ENCODE measurements at regions not wholly inside any gene's neighbourhood (a gene's known extent, or its start where the extent isn't known, plus 50 kb on each side); places are given as distances from the start of the nearest gene placed in this dataset.

GRCh38 chr12:127760996-127761395, 506.0 kb upstream of the TMEM132C start:
- H4K8ac ChIP-seq (replicated peaks; ENCODE audit: insufficient read length, low read depth, low read length) = no peak overlapping the region
- H2BK120ac ChIP-seq (ENCODE audit: low read depth, low read length, poor library complexity, severe bottlenecking) = no peak overlapping the region
- no peak for DNase-seq
- no peak overlapping the region for H2AK5ac ChIP-seq (ENCODE audit: insufficient read length, low read length)
- no peaks in the 10 kb centered on the region for H3K4me1 ChIP-seq (ENCODE audit: insufficient read depth, low read length)
- no peak for TF ChIP-seq CTCF (conservative IDR thresholded peaks at IDR 0.05)
- no peak overlapping the region for H2BK15ac ChIP-seq (ENCODE audit: low read depth, low read length)
- H3K4me2 ChIP-seq (ENCODE audit: insufficient read depth, insufficient read length, low read length) = no peak overlapping the region
- H2AFZ ChIP-seq (ENCODE audit: low read length) = no peak overlapping the region
- no peak overlapping the region for H3K4ac ChIP-seq (ENCODE audit: low read depth, low read length)
- no peaks in the 10 kb centered on the region for H3K27me3 ChIP-seq (ENCODE audit: insufficient read depth, low read length)
- H3K4me1 Mint-ChIP-seq = peaks cover 14 to 18% of the 10 kb centered on the region in 2 experiments
- no peaks in the 10 kb centered on the region for H3K23me2 ChIP-seq (ENCODE audit: insufficient read length, low read depth, low read length, poor library complexity, severe bottlenecking)
- peaks cover 17 to 20% of the 10 kb centered on the region in 2 experiments for H3K9me3 Mint-ChIP-seq
- WGBS (ENCODE audit: extremely low coverage, insufficient read length, low lambda C conversion rate) = no CpG with 5 or more reads among the region's 22 CpGs
- no peak overlapping the region for H3T11ph ChIP-seq (ENCODE audit: low read length)
- H3K36me3 Mint-ChIP-seq (ENCODE audit: insufficient read depth in 1 of 3, low read depth in 3 of 3) = peaks cover 3 to 17% (median 7%) of the 10 kb centered on the region in 3 experiments; a peak in 5 of 7 replicates
- H3K27ac Mint-ChIP-seq = no peak overlapping the region
- no peak overlapping the region for H3K9ac ChIP-seq (ENCODE audit: extremely low read depth, insufficient read length, low read length)
- no peaks in the 10 kb centered on the region for H3K79me1 ChIP-seq (ENCODE audit: insufficient read depth, low read depth, low read length, poor library complexity, severe bottlenecking)
- no peak overlapping the region for H3K14ac ChIP-seq (ENCODE audit: insufficient read depth, low read length)
- H4K20me1 ChIP-seq (ENCODE audit: control insufficient read depth, insufficient read depth, insufficient read length) = no peaks in the 10 kb centered on the region
- H3K9me3 ChIP-seq (ENCODE audit: control insufficient read depth, low read depth, low read length) = no peaks in the 10 kb centered on the region
- no peaks in the 10 kb centered on the region for H3K79me2 ChIP-seq (ENCODE audit: insufficient read depth, low read length)
- no peak overlapping the region for H4K5ac ChIP-seq (ENCODE audit: insufficient read length, low read depth, low read length)
- no peak overlapping the region for H2BK12ac ChIP-seq (ENCODE audit: insufficient read length, low read depth, low read length)
- no peak overlapping the region for H3K56ac ChIP-seq (ENCODE audit: insufficient read length, low read depth, low read length)
- no peak overlapping the region for H3K27ac ChIP-seq (ENCODE audit: insufficient read length, low read depth, low read length)
- H2BK5ac ChIP-seq (ENCODE audit: insufficient read length, low read length) = no peak overlapping the region
- H2BK20ac ChIP-seq (ENCODE audit: low read depth, low read length, poor library complexity, severe bottlenecking) = no peak overlapping the region
- H3K4me3 Mint-ChIP-seq = no peak overlapping the region
- no peak overlapping the region for H3K18ac ChIP-seq (ENCODE audit: insufficient read length, low read depth, low read length)
- no peak overlapping the region for H3K23ac ChIP-seq (ENCODE audit: insufficient read length, low read depth, low read length)
- H3K27me3 Mint-ChIP-seq (ENCODE audit: low read depth) = peaks cover 7% of the 10 kb centered on the region
- no peak overlapping the region for H4K91ac ChIP-seq (ENCODE audit: insufficient read length, low read depth, low read length)

All from H9 (cell line).